HFFc6 (cell line): ENCODE measurements at regions not wholly inside any gene's neighbourhood (a gene's known extent, or its start where the extent isn't known, plus 50 kb on each side); places are given as distances from the start of the nearest gene placed in this dataset.

Source experiments
- DNase-seq: peaks from one replicate; pipeline ENCODE4 v3.0.0-alpha.2; 2018
- H3K27ac Mint-ChIP-seq: 2 replicates; pipeline ENCODE4 v1.8.0; 2020; ENCODE audit warnings: mild to moderate bottlenecking, mixed read lengths
- H3K27me3 Mint-ChIP-seq: 2 replicates; pipeline ENCODE4 v1.8.0; 2021; ENCODE audit warnings: mild to moderate bottlenecking, moderate library complexity, mixed read lengths; ENCODE audit not compliant: insufficient read depth
- H3K36me3 Mint-ChIP-seq: 2 replicates; pipeline ENCODE4 v1.8.0; 2021; ENCODE audit warnings: low read depth, mixed read lengths
- H3K4me1 Mint-ChIP-seq: 2 replicates; pipeline ENCODE4 v1.8.0; 2020; ENCODE audit warnings: low read depth, mixed read lengths
- H3K4me3 Mint-ChIP-seq: 2 replicates; pipeline ENCODE4 v1.8.0; 2020; ENCODE audit warnings: mild to moderate bottlenecking, moderate library complexity, mixed read lengths
- H3K9me3 Mint-ChIP-seq: 2 replicates; pipeline ENCODE4 v1.8.0; 2020; ENCODE audit warnings: mild to moderate bottlenecking, mixed read lengths
- CTCF ChIP-seq: fragments of 200-600 bp; sonication (generic); IDR thresholded peaks from 2 replicates; pipeline ENCODE4 v1.5.0; 2021; ENCODE audit warnings: antibody characterized with exemption, mild to moderate bottlenecking

GRCh38 chr9:24293386-24293785 is 252.3 kb downstream of the IZUMO3 start:
- H3K4me3 Mint-ChIP-seq: no peak overlapping the region
- peaks cover 48% of the 10 kb centered on the region for H3K9me3 Mint-ChIP-seq
- DNase-seq: no peak
- no peaks in the 10 kb centered on the region for H3K4me1 Mint-ChIP-seq
- no peak overlapping the region for H3K27ac Mint-ChIP-seq
- no peaks in the 10 kb centered on the region for H3K36me3 Mint-ChIP-seq
- no peak for TF ChIP-seq CTCF
- no peaks in the 10 kb centered on the region; the same call in 1 of the 2 replicates for H3K27me3 Mint-ChIP-seq

- DNase-seq: no peak
- Mint-ChIP-seq H3K4me1 (no peaks in the 10 kb centered on the region), H3K27me3 (no peaks in the 10 kb centered on the region; the same call in 1 of the 2 replicates), H3K36me3 (no peaks in the 10 kb centered on the region), H3K27ac (no peak overlapping the region), H3K9me3 (peaks cover 32% of the 10 kb centered on the region), H3K4me3 (no peak overlapping the region)
- no peak for TF ChIP-seq CTCF
Measured at GRCh38 chr9:24286761-24287160, 258.9 kb downstream of the IZUMO3 start.

DNA sequence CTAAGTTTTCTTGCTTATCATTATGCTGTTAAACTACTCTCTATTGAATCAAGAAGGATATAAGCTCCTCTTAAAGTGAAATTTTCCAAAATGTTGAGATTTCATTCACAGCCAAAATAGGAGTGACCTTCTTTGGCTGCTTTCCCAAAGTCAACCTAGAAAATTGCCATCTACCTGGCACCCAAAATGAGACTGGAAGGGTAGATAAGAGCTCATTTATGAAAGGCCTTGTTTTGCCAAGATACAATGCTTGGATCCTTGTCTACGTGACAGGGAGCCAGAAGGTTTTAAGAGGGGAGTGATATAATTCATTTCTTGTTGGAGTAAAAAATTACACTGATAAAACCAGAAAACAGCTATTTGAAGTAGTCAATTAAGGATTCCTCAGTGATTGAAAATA is 287.1 kb downstream of the IZUMO3 start:
- no peak for DNase-seq
- peaks cover 9% of the 10 kb centered on the region for H3K9me3 Mint-ChIP-seq
- no peaks in the 10 kb centered on the region for H3K27me3 Mint-ChIP-seq
- no peak overlapping the region for H3K27ac Mint-ChIP-seq
- TF ChIP-seq CTCF: no peak
- H3K4me3 Mint-ChIP-seq: no peak overlapping the region
- H3K4me1 Mint-ChIP-seq: no peaks in the 10 kb centered on the region
- H3K36me3 Mint-ChIP-seq: no peaks in the 10 kb centered on the region

DNA sequence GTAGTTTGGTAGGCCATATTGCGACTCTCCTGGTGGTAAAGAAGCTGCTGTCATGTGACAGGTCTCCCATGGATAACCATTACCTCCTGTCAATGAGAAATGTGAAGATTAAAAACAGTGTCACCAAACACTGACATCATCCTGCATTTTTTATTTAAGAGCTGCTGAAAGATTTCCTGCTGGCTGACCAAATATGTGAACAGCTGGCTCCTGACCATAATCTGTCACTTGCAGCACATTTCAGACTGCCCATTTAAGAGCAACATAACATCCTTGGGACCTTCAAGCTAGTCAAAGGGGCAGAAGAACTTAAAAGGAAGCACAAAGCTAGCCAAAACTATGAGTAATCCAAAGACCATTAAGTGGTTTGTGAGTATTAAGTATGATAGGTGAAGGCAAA is 288.0 kb downstream of the IZUMO3 start:
- H3K4me3 Mint-ChIP-seq: no peak overlapping the region
- H3K4me1 Mint-ChIP-seq: no peaks in the 10 kb centered on the region
- H3K27ac Mint-ChIP-seq: no peak overlapping the region
- no peaks in the 10 kb centered on the region for H3K27me3 Mint-ChIP-seq
- TF ChIP-seq CTCF: no peak
- H3K9me3 Mint-ChIP-seq: peaks cover 18% of the 10 kb centered on the region
- H3K36me3 Mint-ChIP-seq: no peaks in the 10 kb centered on the region
- DNase-seq: no peak

DNA sequence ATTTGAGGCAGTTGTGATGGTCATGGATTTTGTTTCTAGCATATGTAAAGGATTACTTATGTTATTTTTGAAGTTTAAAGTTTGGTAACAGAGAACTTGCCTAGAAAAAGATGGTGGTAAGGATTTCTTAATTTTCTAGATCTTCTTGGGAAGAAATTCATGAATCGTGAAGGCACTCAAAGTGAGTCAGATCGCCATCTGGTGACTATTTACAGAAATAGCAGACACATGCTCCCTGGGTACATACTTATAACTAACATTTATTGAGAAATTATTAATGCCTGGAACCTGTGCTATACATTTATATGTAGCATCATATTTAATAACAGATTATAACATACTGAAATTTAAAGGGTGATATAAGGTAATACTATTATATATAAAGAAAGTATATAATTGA is 299.7 kb downstream of the IZUMO3 start:
- Mint-ChIP-seq H3K4me1 (no peaks in the 10 kb centered on the region), H3K27me3 (no peaks in the 10 kb centered on the region; the same call in 1 of the 2 replicates), H3K4me3 (no peak overlapping the region), H3K36me3 (no peaks in the 10 kb centered on the region), H3K9me3 (peaks cover 24% of the 10 kb centered on the region), H3K27ac (no peak overlapping the region)
- DNase-seq: peak; percentile 4
- TF ChIP-seq CTCF: peak; percentile 68

- Mint-ChIP-seq H3K27me3 (no peaks in the 10 kb centered on the region; the same call in 1 of the 2 replicates), H3K36me3 (no peaks in the 10 kb centered on the region), H3K4me1 (no peaks in the 10 kb centered on the region), H3K9me3 (peaks cover 42% of the 10 kb centered on the region), H3K4me3 (no peak overlapping the region), H3K27ac (no peak overlapping the region)
- DNase-seq: no peak
- no peak for TF ChIP-seq CTCF
Measured at GRCh38 chr9:24242576-24242975, 303.1 kb downstream of the IZUMO3 start.
